ENCODE measurements at regions not wholly inside any gene's neighbourhood (a gene's known extent, or its start where the extent isn't known, plus 50 kb on each side); places are given as distances from the start of the nearest gene placed in this dataset.

- ChIA-PET POLR2A (no interaction called here), CTCF (no interaction called here)
- H3K9me3 ChIP-seq, result no peaks in the 10 kb centered on the region
- no peak overlapping the region for H3K27ac ChIP-seq
- ATAC-seq (no peak), FAIRE-seq (no peak), DNase-seq (ENCODE audit: low read depth in 1 of 2, low spot score in 1 of 2) (no peak)
- no peak overlapping the region for H3K4me2 ChIP-seq
- no peaks in the 10 kb centered on the region for H3K4me1 ChIP-seq
- TF ChIP-seq BHLHE40 (IDR thresholded peaks at IDR 0.05; ENCODE audit: low read depth, low read length) (no peak), RNF2 (IDR thresholded peaks at IDR 0.05; ENCODE audit: borderline replicate concordance, low read depth) (no peak), ZC3H11A (IDR thresholded peaks at IDR 0.05) (no peak), KDM5A (IDR thresholded peaks at IDR 0.05) (no peak), HOXB5 (CRISPR knock-in tag; IDR thresholded peaks at IDR 0.05) (no peak), FOXS1 (CRISPR knock-in tag; IDR thresholded peaks at IDR 0.05) (no peak), SREBF2 (IDR thresholded peaks at IDR 0.05) (no peak), NPAS2 (CRISPR knock-in tag; IDR thresholded peaks at IDR 0.05; ENCODE audit: borderline replicate concordance) (no peak), RARB (CRISPR knock-in tag; IDR thresholded peaks at IDR 0.05) (no peak), CBX2 (IDR thresholded peaks at IDR 0.05; ENCODE audit: borderline replicate concordance, low read depth) (no peak), EP300 (IDR thresholded peaks at IDR 0.05) (no peak), MAZ (IDR thresholded peaks at IDR 0.05; ENCODE audit: borderline replicate concordance, low read depth, low read length) (no peak), TFCP2L1 (CRISPR knock-in tag; IDR thresholded peaks at IDR 0.05) (no peak), RFX5 (IDR thresholded peaks at IDR 0.05) (no peak), NFE2L2 (conservative IDR thresholded peaks at IDR 0.05; ENCODE audit: low read length) (no peak), POLR2A (IDR thresholded peaks at IDR 0.05; ENCODE audit: low read length) (no peak), ELK1 (IDR thresholded peaks at IDR 0.05; ENCODE audit: low read depth, low read length) (no peak)
- no peak overlapping the region for H3K4me3 ChIP-seq
Observed at GRCh38 chr10:83555264-83555663, 584.0 kb upstream of the GHITM start.

GRCh38 chr10:83562381-83562780, 576.9 kb upstream of the GHITM start:
- no peak overlapping the region for H3K27ac ChIP-seq
- ChIA-PET CTCF (no interaction called here), POLR2A (no interaction called here)
- 18% methylated on average over 3 of the region's 3 CpGs for WGBS (ENCODE audit: missing lambda C conversion rate)
- ATAC-seq, result no peak
- TF ChIP-seq MAX (IDR thresholded peaks at IDR 0.05) (no peak), KDM5A (IDR thresholded peaks at IDR 0.05) (no peak), ELK1 (IDR thresholded peaks at IDR 0.05; ENCODE audit: low read depth, low read length) (no peak), E2F6 (IDR thresholded peaks at IDR 0.05; ENCODE audit: borderline replicate concordance, low read depth) (no peak), HEYL (CRISPR knock-in tag; IDR thresholded peaks at IDR 0.05) (no peak), HOXB13 (CRISPR knock-in tag; IDR thresholded peaks at IDR 0.05; ENCODE audit: low read depth) (no peak), TP53 (CRISPR knock-in tag; IDR thresholded peaks at IDR 0.05) (no peak), MAZ (IDR thresholded peaks at IDR 0.05; ENCODE audit: borderline replicate concordance, low read depth, low read length) (no peak)
- no peak overlapping the region for H3K4me2 ChIP-seq
- 0 out of 3 replicates have a peak, but pooled peaks cover 4% of the 10 kb centered on the region for H3K9me3 ChIP-seq
- H3K4me1 ChIP-seq, result no peaks in the 10 kb centered on the region
- H3K4me3 ChIP-seq, result no peak overlapping the region
- FAIRE-seq, result no peak
- DNase-seq (ENCODE audit: low read depth in 1 of 2, low spot score in 1 of 2), result no peak

- 50% methylated on average over 31 of the region's 32 CpGs for WGBS (ENCODE audit: missing lambda C conversion rate)
- no peak for FAIRE-seq
- no peak for ATAC-seq
- POLR2A ChIA-PET, result no interaction called here
- CTCF ChIA-PET, result no interaction called here
- H3K4me3 ChIP-seq, result no peak overlapping the region
- no peak overlapping the region for H3K27ac ChIP-seq
- 0 out of 3 replicates have a peak, but pooled peaks cover 4% of the 10 kb centered on the region for H3K9me3 ChIP-seq
- H3K4me2 ChIP-seq, result no peak overlapping the region
- no peaks in the 10 kb centered on the region for H3K4me1 ChIP-seq
- no peak for DNase-seq (ENCODE audit: low read depth in 1 of 2, low spot score in 1 of 2)
- TF ChIP-seq CHD2 (IDR thresholded peaks at IDR 0.05; ENCODE audit: low read length, partially characterized antibody) (no peak), MAZ (IDR thresholded peaks at IDR 0.05; ENCODE audit: borderline replicate concordance, low read depth, low read length) (no peak), ZFP36 (IDR thresholded peaks at IDR 0.05; ENCODE audit: borderline replicate concordance, partially characterized antibody) (no peak), ZC3H11A (IDR thresholded peaks at IDR 0.05) (no peak), HOXB13 (CRISPR knock-in tag; IDR thresholded peaks at IDR 0.05; ENCODE audit: low read depth) (no peak), E2F6 (IDR thresholded peaks at IDR 0.05; ENCODE audit: borderline replicate concordance, low read depth) (no peak), CBX2 (IDR thresholded peaks at IDR 0.05; ENCODE audit: borderline replicate concordance, low read depth) (no peak), CEBPB (IDR thresholded peaks at IDR 0.05) (no peak), HMGXB4 (CRISPR knock-in tag; IDR thresholded peaks at IDR 0.05; ENCODE audit: borderline replicate concordance) (no peak), POLR2A (IDR thresholded peaks at IDR 0.05; ENCODE audit: low read length) (no peak), RFX5 (IDR thresholded peaks at IDR 0.05) (no peak), POLR2AphosphoS2 (conservative IDR thresholded peaks at IDR 0.05; ENCODE audit: low read length) (no peak), RARB (CRISPR knock-in tag; IDR thresholded peaks at IDR 0.05) (no peak), NPAS2 (CRISPR knock-in tag; IDR thresholded peaks at IDR 0.05; ENCODE audit: borderline replicate concordance) (no peak), NR3C1 (IDR thresholded peaks at IDR 0.05) (no peak), HOXB5 (CRISPR knock-in tag; IDR thresholded peaks at IDR 0.05) (no peak), EP300 (IDR thresholded peaks at IDR 0.05) (no peak)
Observed at GRCh38 chr10:83564889-83565588, 574.3 kb upstream of the GHITM start.

Data from A549 (cell line).